Endothelial cell of umbilical vein (primary cell): ENCODE measurements at regions not wholly inside any gene's neighbourhood (a gene's known extent, or its start where the extent isn't known, plus 50 kb on each side); places are given as distances from the start of the nearest gene placed in this dataset.

Experiments used
- FOS ChIP-seq: IDR thresholded peaks from 2 replicates; pipeline ENCODE4 v1.6.1; 2011; ENCODE audit warnings: mild to moderate bottlenecking, low read length, moderate library complexity, borderline replicate concordance; ENCODE audit not compliant: insufficient read depth
- JUN ChIP-seq: IDR thresholded peaks from 2 replicates; pipeline ENCODE4 v1.6.1; 2011; ENCODE audit warnings: borderline replicate concordance, low read depth; ENCODE audit not compliant: insufficient read length, insufficient read depth
- MYC ChIP-seq: IDR thresholded peaks from one replicate; pipeline ENCODE4 v1.6.1; 2011; ENCODE audit warnings: mild to moderate bottlenecking, low read depth, low read length
- POLR2A ChIP-seq: IDR thresholded peaks from 2 replicates; pipeline ENCODE4 v1.6.1; 2012; ENCODE audit warnings: low read depth, mild to moderate bottlenecking, control low read depth, low read length
- POLR2AphosphoS5 ChIP-seq: IDR thresholded peaks from 2 replicates; pipeline ENCODE4 v1.6.1; 2012; ENCODE audit warnings: low read depth, mild to moderate bottlenecking, control low read depth, low read length, moderate library complexity; ENCODE audit not compliant: insufficient read depth
- TF ChIP-seq, protein P1 (sequence below), 2 donors: IDR thresholded peaks; 1 replicate in 1 of 2; 2 replicates in 1 of 2; pipeline ENCODE4 v1.5.1; 2011; ENCODE audit warnings: low read length in 2 of 2, mild to moderate bottlenecking in 2 of 2, moderate library complexity in 2 of 2, control low read depth in 1 of 2, inconsistent platforms in 1 of 2, low read depth in 1 of 2; ENCODE audit not compliant: insufficient read depth in 1 of 2; ENCODE audit errors: extremely low read depth in 1 of 2

DNA sequence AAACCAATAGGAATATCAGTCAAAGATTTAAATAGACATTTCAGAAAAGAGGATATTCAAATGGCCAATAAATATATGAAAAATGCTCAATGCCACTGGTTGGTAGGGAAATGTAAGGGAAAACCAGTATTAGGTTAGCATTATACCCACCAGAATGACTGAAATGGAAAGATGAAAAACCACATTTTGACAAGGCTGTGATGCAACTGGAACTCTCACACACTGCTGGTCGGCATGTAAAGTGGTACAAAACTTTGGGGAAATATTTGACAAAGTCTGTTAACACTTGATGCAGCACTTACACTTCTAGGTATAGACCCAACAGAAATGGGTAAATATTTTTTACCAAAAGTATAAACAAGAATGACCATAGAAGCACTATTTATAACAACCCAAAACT, 163.2 kb upstream of the C14orf180 start:
- TF ChIP-seq, protein P1, sequence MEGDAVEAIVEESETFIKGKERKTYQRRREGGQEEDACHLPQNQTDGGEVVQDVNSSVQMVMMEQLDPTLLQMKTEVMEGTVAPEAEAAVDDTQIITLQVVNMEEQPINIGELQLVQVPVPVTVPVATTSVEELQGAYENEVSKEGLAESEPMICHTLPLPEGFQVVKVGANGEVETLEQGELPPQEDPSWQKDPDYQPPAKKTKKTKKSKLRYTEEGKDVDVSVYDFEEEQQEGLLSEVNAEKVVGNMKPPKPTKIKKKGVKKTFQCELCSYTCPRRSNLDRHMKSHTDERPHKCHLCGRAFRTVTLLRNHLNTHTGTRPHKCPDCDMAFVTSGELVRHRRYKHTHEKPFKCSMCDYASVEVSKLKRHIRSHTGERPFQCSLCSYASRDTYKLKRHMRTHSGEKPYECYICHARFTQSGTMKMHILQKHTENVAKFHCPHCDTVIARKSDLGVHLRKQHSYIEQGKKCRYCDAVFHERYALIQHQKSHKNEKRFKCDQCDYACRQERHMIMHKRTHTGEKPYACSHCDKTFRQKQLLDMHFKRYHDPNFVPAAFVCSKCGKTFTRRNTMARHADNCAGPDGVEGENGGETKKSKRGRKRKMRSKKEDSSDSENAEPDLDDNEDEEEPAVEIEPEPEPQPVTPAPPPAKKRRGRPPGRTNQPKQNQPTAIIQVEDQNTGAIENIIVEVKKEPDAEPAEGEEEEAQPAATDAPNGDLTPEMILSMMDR (IDR thresholded peaks at IDR 0.05; ENCODE audit: extremely low read depth in 1 of 2, insufficient read depth in 1 of 2, low read depth in 1 of 2, low read length in 2 of 2) = no peak
- TF ChIP-seq POLR2A (no peak), JUN (no peak), MYC (no peak), FOS (no peak), POLR2AphosphoS5 (no peak)
